Hepatocyte (in vitro differentiated cells): ENCODE measurements at regions not wholly inside any gene's neighbourhood (a gene's known extent, or its start where the extent isn't known, plus 50 kb on each side); places are given as distances from the start of the nearest gene placed in this dataset.

Source experiments
- DNase-seq: peaks from one replicate; pipeline ENCODE4 v3.0.0-alpha.2; 2016; ENCODE audit warnings: low spot score
- H2AFZ ChIP-seq: fragments of 200-600 bp; sonication (generic); 2 replicates; pipeline ENCODE4 v1.6.0; 2016; ENCODE audit warnings: antibody characterized with exemption, mild to moderate bottlenecking
- H3K27ac ChIP-seq: fragments of 200-600 bp; sonication (generic); 2 replicates; pipeline ENCODE4 v1.5.1; 2016; ENCODE audit warnings: mild to moderate bottlenecking
- H3K27me3 ChIP-seq: fragments of 200-600 bp; sonication (generic); 2 replicates; pipeline ENCODE4 v1.6.1; 2016
- H3K36me3 ChIP-seq: fragments of 200-600 bp; sonication (generic); replicated peaks from 2 replicates; pipeline ENCODE4 v1.5.1; 2016; ENCODE audit warnings: low read depth; ENCODE audit not compliant: insufficient read depth
- H3K4me1 ChIP-seq: fragments of 200-600 bp; sonication (generic); 2 replicates; pipeline ENCODE4 v1.5.1; 2016; ENCODE audit warnings: mild to moderate bottlenecking, moderate library complexity; ENCODE audit not compliant: insufficient read depth
- H3K4me2 ChIP-seq: fragments of 200-600 bp; sonication (generic); 2 replicates; pipeline ENCODE4 v1.6.0; 2016
- H3K4me3 ChIP-seq: fragments of 200-600 bp; sonication (generic); 2 replicates; pipeline ENCODE4 v1.5.1; 2016; ENCODE audit warnings: mild to moderate bottlenecking
- H3K79me2 ChIP-seq: fragments of 200-600 bp; sonication (generic); 2 replicates; pipeline ENCODE4 v1.6.0; 2017; ENCODE audit warnings: mild to moderate bottlenecking
- H3K9me2 ChIP-seq: fragments of 200-600 bp; sonication (generic); replicated peaks from 2 replicates; pipeline ENCODE4 v1.6.0; 2017; ENCODE audit warnings: mild to moderate bottlenecking; ENCODE audit not compliant: insufficient read depth
- H3K9me3 ChIP-seq: fragments of 200-600 bp; sonication (generic); 2 replicates; pipeline ENCODE4 v1.5.1; 2016; ENCODE audit warnings: low read depth, mild to moderate bottlenecking
- H4K20me1 ChIP-seq: fragments of 200-600 bp; sonication (generic); 2 replicates; pipeline ENCODE4 v1.6.0; 2016; ENCODE audit warnings: mild to moderate bottlenecking; ENCODE audit not compliant: insufficient read depth, poor library complexity, severe bottlenecking
- EZH2 ChIP-seq: fragments of 200-600 bp; sonication (generic); IDR thresholded peaks from 2 replicates; pipeline ENCODE4 v1.6.1; 2016; ENCODE audit warnings: antibody characterized with exemption, mild to moderate bottlenecking, borderline replicate concordance
- EZH2phosphoT487 ChIP-seq: fragments of 200-600 bp; sonication (generic); IDR thresholded peaks from one replicate; pipeline ENCODE4 v1.6.1; 2018; ENCODE audit warnings: antibody characterized with exemption, mild to moderate bottlenecking, low read depth, moderate library complexity; ENCODE audit not compliant: unreplicated experiment, severe bottlenecking
- WGBS: methylation state at CpG from one replicate; pipeline ENCODE4 v1.1.6; 2016; ENCODE audit warnings: low lambda C conversion rate; ENCODE audit errors: missing lambda C conversion rate; 5-methylcytosine and 5-hydroxymethylcytosine counted together
- TF ChIP-seq, protein P1 (sequence below): fragments of 200-600 bp; sonication (generic); IDR thresholded peaks from 2 replicates; pipeline ENCODE4 v1.5.1; 2016; ENCODE audit warnings: antibody characterized with exemption, mild to moderate bottlenecking; ENCODE audit not compliant: poor library complexity

- H2AFZ ChIP-seq: no peak overlapping the region
- DNase-seq: no peak
- no peaks in the 10 kb centered on the region for H3K9me3 ChIP-seq
- no peaks in the 10 kb centered on the region for H3K27me3 ChIP-seq
- no peaks in the 10 kb centered on the region for H3K9me2 ChIP-seq
- H3K79me2 ChIP-seq: no peaks in the 10 kb centered on the region
- TF ChIP-seq, protein P1, sequence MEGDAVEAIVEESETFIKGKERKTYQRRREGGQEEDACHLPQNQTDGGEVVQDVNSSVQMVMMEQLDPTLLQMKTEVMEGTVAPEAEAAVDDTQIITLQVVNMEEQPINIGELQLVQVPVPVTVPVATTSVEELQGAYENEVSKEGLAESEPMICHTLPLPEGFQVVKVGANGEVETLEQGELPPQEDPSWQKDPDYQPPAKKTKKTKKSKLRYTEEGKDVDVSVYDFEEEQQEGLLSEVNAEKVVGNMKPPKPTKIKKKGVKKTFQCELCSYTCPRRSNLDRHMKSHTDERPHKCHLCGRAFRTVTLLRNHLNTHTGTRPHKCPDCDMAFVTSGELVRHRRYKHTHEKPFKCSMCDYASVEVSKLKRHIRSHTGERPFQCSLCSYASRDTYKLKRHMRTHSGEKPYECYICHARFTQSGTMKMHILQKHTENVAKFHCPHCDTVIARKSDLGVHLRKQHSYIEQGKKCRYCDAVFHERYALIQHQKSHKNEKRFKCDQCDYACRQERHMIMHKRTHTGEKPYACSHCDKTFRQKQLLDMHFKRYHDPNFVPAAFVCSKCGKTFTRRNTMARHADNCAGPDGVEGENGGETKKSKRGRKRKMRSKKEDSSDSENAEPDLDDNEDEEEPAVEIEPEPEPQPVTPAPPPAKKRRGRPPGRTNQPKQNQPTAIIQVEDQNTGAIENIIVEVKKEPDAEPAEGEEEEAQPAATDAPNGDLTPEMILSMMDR: no peak
- TF ChIP-seq EZH2phosphoT487: no peak
- TF ChIP-seq EZH2: no peak
- H3K4me1 ChIP-seq: no peaks in the 10 kb centered on the region
- H3K36me3 ChIP-seq: no peaks in the 10 kb centered on the region
- no peak overlapping the region for H3K4me3 ChIP-seq
- no peak overlapping the region for H3K4me2 ChIP-seq
- 92% methylated on average over 3 of the region's 3 CpGs for WGBS
- H3K27ac ChIP-seq: no peak overlapping the region
- no peaks in the 10 kb centered on the region for H4K20me1 ChIP-seq
Measured at GRCh38 chr5:40364441-40364840, 315.3 kb upstream of the PTGER4 start.

DNA sequence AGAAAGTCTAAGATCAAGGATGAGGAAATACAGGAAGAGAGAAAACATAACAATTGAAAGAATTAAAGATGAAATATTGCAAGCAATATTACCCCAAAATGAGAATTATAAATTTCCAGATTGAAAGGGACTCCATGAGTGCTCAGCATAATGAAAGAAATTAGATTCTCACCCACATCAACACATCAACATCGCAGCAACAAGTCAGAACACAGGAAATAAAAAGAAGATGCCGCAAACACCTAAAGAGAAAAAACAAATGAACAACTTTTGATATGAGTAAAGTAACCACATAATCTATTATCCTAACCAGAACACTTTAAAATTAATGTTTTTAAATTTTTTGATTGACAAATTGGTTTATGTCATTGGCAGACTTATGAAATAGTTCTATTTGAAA, 318.3 kb upstream of the PTGER4 start:
- no peaks in the 10 kb centered on the region for H3K9me2 ChIP-seq
- no peak overlapping the region for H3K27ac ChIP-seq
- DNase-seq: no peak
- no peaks in the 10 kb centered on the region for H4K20me1 ChIP-seq
- no peaks in the 10 kb centered on the region for H3K9me3 ChIP-seq
- no peak overlapping the region for H2AFZ ChIP-seq
- H3K4me2 ChIP-seq: no peak overlapping the region
- H3K27me3 ChIP-seq: no peaks in the 10 kb centered on the region
- H3K4me3 ChIP-seq: no peak overlapping the region
- H3K4me1 ChIP-seq: no peaks in the 10 kb centered on the region
- H3K36me3 ChIP-seq: no peaks in the 10 kb centered on the region
- TF ChIP-seq EZH2 (no peak), EZH2phosphoT487 (no peak)
- TF ChIP-seq, protein P1: no peak
- 100% methylated on average over 2 of the region's 2 CpGs for WGBS
- no peaks in the 10 kb centered on the region for H3K79me2 ChIP-seq

DNA sequence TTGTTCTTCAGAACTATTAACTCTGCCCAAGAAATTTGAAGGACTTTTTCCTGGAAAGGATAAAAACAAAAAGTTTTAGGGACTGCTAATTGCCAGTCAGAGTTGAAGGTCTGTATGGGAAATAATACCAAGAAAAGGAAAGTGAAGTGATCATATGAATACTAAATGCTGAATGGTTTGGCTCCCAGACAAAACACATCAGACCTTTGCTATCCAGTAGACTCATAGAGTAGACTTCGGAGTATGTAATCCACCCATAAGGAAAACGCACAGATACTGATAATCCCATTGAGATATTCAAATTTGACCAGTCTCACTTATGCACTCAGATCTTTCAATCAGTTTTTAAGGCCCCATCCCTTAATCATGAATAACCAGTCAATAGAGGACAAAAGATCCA, 319.0 kb upstream of the PTGER4 start:
- Histone ChIP-seq H3K27ac (no peak overlapping the region), H3K4me1 (no peaks in the 10 kb centered on the region), H3K4me2 (no peak overlapping the region), H3K4me3 (no peak overlapping the region), H3K79me2 (no peaks in the 10 kb centered on the region), H3K9me3 (no peaks in the 10 kb centered on the region), H2AFZ (no peak overlapping the region), H3K36me3 (no peaks in the 10 kb centered on the region), H4K20me1 (no peaks in the 10 kb centered on the region), H3K27me3 (no peaks in the 10 kb centered on the region), H3K9me2 (no peaks in the 10 kb centered on the region)
- 79% methylated on average over 2 of the region's 2 CpGs for WGBS
- no peak for DNase-seq
- no peak for TF ChIP-seq EZH2phosphoT487
- TF ChIP-seq, protein P1: no peak
- TF ChIP-seq EZH2: no peak

DNA sequence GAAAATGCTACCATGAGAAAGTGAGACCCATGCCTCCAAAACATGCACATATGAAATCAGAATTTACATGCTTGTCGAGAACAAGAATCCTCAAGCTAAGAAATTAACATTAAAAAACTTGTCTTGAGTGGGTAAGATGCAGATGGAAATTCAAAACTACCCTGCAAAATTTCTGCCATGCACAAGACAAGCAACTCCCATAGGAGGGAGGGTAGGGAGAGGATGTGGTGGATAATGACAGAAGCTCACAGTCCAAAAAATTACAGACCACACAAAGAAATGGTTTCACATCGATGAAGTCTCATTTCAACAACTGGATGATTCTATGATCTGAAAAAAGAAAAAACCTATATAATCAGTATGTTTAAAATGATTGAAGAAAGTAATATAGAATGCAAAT, 319.9 kb upstream of the PTGER4 start:
- WGBS: 97% methylated on average over 2 of the region's 2 CpGs
- Histone ChIP-seq H3K9me2 (no peaks in the 10 kb centered on the region), H3K9me3 (no peaks in the 10 kb centered on the region), H3K4me1 (no peaks in the 10 kb centered on the region), H3K4me2 (no peak overlapping the region), H3K27me3 (no peaks in the 10 kb centered on the region), H2AFZ (no peak overlapping the region), H3K36me3 (no peaks in the 10 kb centered on the region), H4K20me1 (no peaks in the 10 kb centered on the region), H3K4me3 (no peak overlapping the region), H3K27ac (no peak overlapping the region), H3K79me2 (no peaks in the 10 kb centered on the region)
- DNase-seq: no peak
- TF ChIP-seq EZH2 (no peak), EZH2phosphoT487 (no peak)
- TF ChIP-seq, protein P1: no peak
